HEK293T (cell line): ENCODE measurements at regions not wholly inside any gene's neighbourhood (a gene's known extent, or its start where the extent isn't known, plus 50 kb on each side); places are given as distances from the start of the nearest gene placed in this dataset.

Experiments
- ELF4 ChIP-seq: fragments of 450-650 bp; IDR thresholded peaks from 2 replicates; pipeline ENCODE4 v1.6.1; 2017; ENCODE audit warnings: antibody characterized with exemption
- FOXA1 ChIP-seq: fragments of 450-650 bp; IDR thresholded peaks from 2 replicates; pipeline ENCODE4 v1.6.1; 2016; ENCODE audit warnings: mild to moderate bottlenecking
- SUZ12 ChIP-seq: fragments of 450-650 bp; IDR thresholded peaks from 2 replicates; pipeline ENCODE4 v1.6.1; 2016; ENCODE audit warnings: mild to moderate bottlenecking

DNA sequence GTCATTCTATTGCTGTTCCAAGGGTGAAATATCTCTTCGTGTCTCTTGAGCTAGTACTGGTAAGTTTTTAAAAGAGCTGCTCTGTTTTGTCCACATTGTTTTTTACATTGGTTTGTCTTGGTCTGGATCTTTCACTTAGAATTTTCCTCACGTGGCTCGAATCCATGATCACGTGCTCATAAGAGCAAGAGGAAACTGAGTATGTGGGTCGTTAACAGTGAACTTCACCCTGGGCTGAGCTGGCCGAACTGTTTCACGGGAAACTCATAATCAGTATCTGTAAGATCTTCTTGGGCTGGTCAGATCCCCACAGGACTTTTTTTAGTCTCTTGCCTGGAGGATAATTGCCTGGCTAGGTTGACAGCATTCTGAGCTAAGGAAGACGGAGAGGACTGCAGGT, 77.8 kb upstream of the HELT start:
- TF ChIP-seq FOXA1 = no peak
- no peak for TF ChIP-seq ELF4
- no peak for TF ChIP-seq SUZ12
